DMS153 (cell line): ENCODE measurements at regions not wholly inside any gene's neighbourhood (a gene's known extent, or its start where the extent isn't known, plus 50 kb on each side); places are given as distances from the start of the nearest gene placed in this dataset.

ENCODE experiments used
- DNase-seq: peaks from one replicate; lab custom pipeline; 2025; lab: John Stamatoyannopoulos, UW

DNA sequence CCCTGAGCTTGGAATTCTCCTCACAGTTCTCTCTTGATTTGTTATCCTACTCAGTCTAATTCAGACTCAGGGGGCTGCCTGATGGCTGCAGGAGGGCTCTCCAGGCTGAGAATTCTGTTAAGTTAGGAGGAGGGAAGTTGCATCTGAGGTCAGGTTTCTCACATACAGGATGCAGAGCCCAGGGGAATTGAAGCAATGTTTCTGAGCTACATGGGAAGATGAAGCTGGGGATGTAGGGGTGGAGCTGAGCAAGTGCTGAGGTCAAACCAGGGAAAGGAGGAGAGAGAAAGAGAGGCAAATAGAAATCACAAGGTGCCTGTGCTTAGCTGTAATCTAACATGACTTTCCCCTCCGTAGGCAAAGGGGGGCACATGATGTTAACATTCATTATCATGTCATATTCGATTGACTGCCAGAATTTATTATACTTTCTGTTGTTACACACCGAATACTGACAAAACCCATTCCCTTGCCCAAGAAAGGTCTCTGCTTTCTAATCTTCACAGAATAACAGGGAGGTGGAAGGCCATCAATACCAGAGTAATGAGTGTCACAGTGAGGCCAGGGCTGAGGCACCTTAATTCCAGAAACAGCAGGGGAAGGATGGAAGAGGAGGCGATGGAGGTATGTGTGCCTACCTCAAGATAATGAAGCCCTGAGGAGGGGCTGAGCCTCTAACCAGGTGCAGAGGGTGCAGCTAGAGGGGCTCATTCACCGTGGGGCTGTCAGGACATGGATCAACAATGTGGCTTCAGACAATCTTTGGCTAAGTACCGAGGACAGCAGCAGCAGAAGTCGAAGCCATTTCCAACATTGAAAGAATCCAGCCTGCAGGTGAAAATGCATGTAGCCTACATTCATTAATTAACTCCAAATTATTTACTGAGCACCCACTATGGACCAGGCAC is 205.4 kb upstream of the SNX19 start:
- no peak for DNase-seq

DNA sequence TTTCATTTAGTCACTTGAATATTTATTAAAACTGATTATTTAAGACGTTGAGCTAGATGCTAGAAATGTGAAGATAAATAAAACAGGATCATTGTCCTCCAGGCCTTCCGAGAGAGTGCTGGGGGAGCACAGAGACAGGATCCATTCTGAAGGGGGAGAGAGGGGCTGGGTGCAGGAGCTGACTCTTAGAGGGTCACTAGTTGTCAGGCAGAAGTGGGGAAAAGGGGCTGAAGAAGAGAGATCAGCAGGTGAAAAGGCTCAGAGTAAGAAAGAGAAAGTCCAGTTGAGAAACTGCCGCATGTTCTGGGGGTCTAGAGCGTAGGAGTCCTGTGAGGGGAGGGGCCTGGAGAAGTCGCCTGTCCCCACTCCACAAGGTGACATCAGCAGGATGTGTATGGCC is 206.2 kb upstream of the SNX19 start:
- no peak for DNase-seq

DNA sequence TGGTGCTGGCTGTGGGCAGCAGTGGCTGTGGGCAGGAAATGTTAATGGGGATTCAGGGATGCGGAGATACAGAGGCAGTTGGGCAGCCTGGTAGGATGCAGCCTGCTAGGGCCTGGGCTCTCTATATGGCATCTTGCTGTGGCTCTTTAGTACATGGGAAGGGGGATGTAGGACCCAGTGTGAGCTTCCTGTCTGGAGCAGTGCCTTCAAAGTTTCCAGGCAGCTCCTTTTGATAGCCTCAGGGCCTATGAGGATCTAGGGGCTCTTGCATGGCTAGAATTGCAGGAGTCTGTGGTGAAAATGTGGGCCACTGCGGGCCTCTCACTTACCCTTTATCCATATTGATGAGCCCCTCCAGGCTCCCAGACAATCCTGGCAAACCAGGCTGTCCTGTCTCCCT is 213.2 kb upstream of the SNX19 start:
- DNase-seq, result no peak

DNA sequence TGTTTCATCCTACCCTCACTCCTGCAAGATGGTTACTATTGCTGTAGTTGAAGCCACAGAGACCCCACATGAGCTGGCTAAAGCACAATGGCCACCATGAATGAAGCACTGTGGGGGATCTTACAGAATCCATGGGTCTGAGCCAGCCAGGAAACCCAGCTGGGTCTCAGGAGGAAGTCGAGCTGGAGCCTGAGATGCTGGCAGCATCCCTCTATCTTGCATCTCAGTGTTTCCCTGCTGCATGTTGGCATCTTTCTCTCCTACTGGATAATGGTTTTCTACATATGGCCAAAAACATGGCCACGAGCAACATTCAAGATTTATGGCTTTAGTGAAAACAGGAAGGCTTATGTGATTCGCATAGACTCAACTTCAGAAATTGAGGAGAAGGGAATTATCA is 219.3 kb upstream of the SNX19 start:
- DNase-seq, result no peak

DNA sequence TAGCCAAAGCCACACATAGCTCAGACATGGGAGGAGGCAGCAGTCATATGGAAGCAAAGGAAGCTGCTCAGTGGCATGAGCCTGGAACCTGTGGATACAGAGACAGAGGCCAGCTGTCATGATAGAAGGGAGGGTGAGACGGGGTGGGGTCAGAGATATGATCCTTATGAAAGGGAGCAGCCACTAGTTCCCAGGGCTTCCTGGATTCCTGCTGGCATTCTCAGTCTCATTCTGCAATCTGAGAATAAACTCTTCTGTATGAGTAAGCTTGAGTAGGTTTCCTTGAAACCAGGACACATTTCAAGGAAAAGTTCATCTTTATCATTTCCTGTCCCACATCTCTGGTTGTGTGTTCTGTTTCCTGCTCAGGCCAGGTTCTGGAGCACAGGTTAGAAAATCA is 220.2 kb upstream of the SNX19 start:
- no peak for DNase-seq

DNA sequence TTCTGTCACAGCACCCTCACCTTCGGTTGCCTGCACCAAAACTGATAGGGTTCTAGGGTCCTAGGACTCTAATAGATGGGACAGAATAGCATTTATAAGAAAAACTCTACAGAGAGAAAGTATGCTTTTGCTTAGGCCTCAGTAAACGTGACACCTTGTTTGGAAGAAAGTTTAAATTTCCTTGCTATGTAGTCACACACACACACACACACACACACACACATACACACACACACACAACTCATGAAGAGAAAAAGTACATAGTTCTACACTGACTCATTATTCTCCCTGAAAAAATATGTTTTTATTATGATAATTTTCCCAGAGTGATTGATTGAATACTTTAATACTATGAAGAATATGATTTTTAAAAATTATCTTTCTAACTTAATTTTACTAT is 220.8 kb upstream of the SNX19 start:
- DNase-seq, result no peak

DNA sequence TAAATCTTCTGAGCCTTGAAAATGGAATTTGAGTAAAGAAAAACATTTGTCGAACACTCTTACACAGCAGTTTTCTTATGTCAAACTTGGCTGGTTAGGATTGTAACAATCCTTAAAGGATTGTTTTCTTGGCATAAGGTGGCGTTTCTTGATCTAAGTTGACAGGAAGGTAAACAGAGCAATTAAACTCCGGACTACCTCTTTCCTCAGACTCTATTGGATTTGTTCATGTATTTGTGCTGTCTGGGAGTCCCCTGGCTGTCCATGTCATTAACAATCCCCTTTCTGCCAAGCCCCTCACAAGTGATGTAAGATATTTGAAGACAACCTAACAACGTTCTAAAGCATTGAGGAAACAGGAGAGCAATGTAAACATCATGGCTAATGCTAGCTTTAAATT is 222.5 kb upstream of the SNX19 start:
- no peak for DNase-seq

DNA sequence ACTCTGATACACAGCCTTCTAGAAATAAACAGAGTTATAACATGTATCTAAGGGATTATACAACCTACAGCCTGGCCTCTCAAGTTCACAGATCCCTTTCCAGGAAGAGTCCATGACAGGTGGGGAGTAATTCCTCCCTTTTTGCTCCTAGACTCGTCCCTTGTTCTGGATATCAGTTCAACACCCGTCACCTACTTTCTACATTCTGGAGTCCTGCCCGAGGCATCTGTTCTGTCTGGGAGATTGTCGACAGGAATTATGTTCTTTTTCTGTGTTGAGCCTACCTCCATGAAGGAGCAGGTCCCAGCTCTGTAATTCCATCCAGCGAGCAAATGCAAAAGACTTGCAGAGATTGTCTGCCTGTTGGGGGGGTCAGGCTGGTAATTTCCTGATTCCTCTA is 224.6 kb upstream of the NTM start:
- no peak for DNase-seq

DNA sequence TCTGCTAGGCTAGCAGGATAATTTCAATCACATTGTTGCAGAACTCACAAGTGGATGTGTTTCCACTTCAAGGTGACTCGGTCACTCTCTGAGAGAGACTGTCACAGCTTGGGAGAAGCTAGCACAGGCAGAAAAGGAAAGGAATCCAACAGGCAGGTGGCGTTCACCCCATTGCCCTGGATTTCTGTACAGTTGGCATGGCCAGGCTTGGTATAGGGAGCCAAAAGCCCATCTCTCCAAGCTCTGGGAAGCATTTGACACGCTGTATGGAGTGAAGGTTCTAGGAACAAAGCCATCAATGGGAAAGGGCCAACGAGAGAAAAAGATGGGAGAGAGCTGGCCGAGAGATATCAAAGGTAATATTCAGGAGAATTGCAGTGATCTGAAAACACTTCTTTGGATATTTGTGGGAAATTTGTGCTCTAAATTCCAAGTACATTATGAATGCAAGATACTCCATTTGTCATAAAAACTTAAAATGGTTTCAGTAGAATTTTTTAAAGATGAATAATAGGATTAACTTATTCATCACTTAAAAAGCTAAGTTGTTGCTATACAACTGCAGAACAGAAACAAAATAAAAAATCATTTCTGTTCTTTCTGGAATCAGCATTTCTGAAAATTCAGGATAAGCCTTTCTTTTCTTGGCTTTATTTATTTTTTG is 223.5 kb upstream of the NTM start:
- no peak for DNase-seq

DNA sequence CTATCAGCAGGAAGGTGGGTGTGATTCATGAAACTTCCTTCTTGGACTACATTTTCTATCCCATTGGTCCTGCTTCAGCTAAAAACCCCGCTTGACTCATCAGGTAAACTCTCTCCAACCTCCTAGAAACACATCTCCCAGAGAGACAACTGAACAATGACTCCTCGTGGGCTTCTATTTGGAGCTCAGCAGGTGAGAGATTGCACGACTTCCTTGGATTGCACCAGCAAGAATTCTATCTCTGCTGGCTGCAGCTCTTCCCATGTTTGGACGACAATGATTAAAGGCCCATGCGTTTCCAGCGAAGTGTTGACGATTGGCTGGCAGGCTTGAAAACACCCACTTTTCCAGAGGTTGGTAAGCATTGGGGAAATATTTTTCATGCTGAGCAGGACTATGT is 216.1 kb upstream of the NTM start:
- no peak for DNase-seq

DNA sequence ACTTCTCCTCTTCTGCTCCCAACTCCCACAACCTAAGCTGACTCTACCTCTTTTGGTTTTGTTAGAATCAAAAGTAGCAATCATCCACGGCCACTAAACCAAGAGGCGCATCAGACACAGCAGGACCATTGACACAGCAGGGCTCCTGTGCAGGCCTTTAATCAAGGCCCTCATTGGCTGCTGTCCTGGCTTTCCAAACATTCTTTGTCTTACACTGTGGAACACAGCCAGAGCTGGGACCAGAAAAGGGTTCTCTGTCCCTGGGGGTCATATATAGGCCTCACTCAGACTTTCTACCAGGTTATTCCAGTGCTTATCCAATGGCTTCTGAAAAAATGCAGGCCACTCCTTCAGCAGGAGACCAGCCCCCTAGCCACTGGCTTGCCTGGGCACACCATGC is 212.7 kb upstream of the NTM start:
- DNase-seq, result no peak

DNA sequence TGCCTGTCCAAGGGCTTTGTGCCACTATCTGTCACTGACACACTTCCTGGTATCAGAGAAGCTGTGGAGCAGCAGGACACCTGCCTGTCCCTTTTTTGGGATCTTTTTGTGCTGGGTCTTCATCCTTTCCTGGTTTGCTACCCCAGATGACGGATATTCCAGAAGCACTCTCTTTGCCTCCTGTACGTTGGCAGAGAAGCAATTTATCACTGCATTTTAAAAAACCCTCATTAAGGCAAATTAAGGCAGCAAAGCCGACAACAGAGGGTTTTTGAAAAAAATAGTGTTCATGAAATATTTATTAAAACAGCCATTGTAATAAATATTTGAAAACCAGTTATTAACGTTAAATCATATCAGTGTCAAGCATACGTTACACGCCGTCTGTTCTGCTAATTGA is 209.6 kb upstream of the NTM start:
- no peak for DNase-seq

DNA sequence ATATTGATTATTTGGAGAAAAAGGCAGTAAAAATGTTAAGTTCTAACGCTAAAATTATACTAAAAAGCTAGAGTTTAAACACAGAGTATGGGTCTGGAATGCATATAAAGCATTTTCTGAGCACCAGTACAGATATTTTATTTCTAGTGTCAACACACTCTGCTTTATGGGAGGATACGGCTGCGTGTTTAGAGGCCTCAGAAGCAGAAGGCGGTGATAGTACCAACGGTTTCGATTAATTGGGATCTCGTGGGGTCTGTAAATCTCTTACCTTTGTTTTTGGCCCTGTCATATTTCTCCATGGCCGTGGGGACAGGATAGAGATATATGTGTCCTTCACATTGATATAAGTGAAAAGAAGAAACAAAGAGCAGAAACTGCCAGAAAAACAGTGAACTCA is 206.8 kb upstream of the NTM start:
- no peak for DNase-seq

DNA sequence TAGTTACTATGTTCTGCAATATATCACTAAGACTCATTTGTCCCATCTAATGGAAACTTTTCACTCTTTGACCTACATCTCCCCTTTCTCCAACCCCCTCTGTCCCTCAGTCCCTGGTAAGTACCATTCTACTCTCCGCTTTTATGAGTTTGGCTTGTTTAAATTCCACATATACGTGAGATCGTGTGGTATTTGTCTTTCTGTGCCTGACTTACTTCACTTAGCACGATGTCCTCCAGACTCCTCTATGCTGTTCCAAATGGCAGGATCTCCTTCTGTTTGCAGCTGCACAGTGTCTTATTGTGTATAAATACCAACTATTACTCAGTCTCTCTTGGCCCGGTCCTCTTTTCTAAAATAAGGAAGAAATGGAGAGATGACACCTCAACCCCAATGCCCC is 205.4 kb upstream of the NTM start:
- DNase-seq, result no peak

DNA sequence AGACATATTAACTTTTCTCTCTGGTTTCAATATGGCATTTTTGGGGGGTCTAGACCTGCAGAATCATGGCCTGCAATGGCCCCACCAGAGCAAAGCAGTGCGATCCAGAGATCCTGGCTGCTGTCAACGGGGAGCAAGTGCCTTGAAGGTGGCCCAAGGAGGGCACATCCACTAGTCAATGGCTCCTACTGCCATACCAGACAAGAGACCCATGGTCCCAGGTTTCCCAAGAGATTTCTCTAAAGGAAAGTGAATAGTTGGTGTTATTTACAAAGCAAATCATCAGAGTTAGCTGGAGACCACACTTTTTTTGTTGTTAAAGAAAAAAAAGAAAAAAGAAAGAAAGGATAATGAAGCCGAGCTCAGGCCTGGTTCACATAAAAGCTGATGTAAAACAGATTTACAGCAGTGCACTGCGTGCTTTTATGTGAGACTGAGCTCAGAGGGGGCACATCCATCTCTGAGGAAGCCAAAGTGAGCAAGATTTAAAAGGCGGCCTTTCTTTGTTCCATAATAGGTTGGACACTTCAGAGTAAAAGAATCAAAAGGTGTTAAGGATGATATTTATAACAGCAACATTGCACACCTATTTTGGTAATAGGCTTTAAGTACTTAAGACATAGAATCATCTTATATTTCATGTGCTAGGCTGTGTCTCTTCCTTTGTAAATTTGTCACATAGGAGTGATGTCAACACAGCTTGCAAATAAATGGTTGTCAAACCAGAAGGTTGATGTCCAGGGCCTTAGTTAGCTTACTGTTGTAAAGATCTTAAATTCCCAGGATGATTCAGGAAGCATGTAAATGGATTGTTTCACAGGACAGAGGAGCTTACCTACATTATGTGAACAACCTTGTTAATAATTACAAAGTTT is 201.3 kb upstream of the NTM start:
- no peak for DNase-seq

DNA sequence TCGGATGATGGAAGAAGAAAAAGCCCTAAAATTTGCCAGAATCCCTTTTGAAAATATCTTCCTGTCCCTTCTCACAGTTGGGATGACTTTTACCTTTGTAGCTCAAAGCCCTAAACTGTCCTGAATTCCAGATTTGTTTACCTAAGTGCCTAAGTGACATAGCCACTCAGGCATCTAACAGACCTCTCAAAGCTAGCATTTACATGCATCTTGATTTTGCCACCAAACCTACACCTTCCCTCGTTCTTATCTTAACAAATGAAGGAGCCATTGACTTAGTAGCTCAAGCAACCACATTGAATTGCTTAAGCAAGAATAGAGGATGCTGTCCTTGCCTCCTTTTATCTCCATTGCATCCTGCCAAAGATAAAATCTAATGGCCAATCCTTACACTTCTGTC is 198.4 kb upstream of the NTM start:
- DNase-seq, result no peak

DNA sequence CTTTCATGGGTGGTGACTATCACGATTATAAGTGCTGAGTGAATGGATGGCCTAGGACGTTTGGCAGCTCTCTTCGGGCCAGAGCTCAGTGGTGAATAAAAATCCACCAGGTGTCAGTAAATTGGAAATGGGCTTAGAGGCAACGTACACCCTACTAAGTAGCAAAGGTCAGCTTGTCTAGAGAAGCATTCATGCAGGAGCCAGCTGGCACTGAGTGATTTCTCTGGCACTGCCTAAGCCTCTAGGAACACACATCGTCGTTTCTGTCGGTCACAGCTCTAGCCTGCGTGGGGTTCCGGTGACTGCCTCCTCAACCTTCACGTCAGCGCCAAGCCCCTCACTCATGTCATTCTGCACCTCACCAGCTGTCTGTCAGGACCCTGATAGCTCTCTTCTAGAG is 192.4 kb upstream of the NTM start:
- no peak for DNase-seq

DNA sequence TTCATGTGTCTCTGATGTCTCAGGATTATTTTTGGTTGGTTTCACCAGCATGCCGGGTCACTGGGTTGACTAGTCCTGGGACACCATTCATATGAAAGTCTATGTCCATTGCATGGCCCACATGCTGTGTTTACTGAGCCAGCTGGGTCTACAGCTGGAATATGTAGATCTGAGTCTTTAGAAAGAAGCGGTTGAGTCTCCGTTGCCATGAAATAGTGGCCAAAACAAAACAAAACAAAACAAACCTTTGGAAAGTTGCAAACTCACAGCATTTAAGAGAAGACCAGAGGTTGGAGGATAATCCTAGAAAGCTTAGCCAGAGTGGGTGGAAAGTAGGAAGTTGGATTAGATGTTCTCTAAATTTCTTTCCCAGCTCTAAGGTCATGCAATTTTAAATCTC is 191.8 kb upstream of the NTM start:
- no peak for DNase-seq

DNA sequence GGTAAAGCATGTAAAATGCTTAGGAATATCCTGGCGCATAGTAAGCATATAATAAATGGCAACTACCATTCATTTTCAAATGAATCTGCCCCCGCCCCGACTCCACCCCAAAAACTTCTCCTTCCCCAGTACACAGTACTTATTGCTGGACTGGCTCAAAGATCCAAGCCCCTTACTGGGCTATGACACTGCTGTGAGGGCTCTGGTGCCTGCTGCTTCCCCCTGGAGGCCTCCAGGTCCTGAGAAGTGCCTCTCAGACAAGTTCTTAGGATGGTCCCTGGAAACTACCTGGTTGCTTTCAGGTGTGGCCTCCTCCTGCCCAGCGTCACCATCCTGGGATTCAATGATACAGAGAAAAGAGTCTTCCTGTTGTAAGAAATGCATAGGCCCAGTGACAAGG is 190.6 kb upstream of the NTM start:
- no peak for DNase-seq

DNA sequence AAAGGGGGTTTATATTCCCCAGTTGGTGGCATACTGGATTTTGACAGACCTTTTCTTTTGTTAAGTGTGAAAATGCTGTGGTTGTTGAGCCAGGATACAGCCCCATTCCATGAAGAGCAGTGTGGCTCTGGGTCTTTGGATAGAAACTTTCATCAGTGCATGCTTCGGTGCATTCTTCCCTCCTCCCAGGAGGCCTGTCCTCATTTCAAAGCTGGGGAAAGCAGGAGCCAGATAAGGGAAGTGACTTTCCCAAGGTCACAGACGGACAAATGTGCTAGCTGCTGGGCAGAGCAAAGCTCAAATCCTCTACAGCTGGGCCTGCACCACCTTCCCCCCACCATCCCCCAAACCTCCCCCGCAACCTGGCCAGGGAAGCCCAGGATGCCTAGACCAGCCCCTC is 184.5 kb upstream of the NTM start:
- no peak for DNase-seq

DNA sequence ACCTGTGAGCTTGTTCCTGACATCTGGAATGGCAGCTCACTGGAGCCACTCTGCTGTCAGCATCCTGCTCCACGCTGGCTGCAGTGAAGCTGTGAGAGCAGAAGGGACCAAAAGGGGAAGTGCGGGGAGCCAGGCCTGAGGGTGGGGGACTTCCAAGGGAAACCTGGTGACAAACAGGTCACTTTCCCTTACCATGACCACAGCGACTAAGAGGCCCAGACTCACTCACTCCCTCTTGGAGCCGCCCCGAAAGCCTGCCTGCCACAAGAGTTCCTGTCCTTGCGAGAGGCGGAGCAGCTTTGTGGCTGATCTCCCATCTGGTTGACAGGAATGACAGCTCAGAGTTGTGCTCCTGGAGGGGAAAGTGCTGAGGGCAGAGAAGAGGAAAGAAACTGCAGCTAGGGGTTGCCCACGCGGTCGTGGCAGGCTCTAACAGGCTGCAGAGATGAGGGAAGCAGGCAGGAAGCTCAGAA is 183.8 kb upstream of the NTM start:
- DNase-seq, result no peak

DNA sequence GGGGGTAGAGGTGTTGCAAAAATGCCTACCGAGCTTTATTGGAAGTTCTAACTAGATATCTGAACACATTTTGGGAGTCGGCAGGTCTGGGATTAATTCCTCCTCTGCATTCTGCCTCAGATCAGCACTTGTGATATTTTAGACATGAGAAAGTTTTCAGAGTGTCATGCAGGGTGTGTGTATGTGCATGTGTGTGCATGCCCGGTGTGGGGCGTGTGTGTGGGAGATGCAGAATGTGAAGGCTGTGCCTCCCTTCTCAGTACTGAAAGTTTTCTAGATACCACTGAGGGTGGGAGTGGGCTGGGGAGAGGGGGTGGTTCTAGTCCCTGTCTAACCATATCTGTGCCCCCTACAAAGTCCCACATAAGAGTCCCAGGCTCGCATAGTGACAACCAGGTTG is 180.0 kb upstream of the NTM start:
- no peak for DNase-seq

DNA sequence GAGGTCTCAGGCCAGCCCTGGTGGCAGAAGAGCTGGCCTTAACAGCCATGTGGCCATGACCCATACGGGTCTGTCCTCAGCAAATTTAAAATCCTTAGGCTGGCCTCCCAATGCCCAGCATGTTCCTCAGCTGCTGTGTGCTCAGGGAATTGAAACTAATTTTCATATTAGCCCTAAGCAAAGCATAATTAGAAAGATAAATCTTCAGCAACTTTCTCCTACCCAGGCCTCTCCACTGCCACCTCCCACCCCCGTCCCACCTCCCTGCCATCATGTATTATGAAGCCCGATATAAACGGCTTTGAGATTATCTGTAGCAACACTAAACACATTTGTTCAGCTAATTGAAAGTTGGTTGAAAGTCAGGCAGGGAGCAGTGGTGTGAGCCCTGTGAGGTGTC is 178.8 kb upstream of the NTM start:
- no peak for DNase-seq
